Fibroblast of peridontal ligament (primary cell): ENCODE measurements at regions not wholly inside any gene's neighbourhood (a gene's known extent, or its start where the extent isn't known, plus 50 kb on each side); places are given as distances from the start of the nearest gene placed in this dataset.

Experiments used
- DNase-seq: peaks from one replicate; pipeline ENCODE4 v3.0.0-alpha.2; 2010; ENCODE audit errors: extremely low read depth

GRCh38 chr7:18081617-18082016 lies 54.0 kb upstream of the PRPS1L1 start:
- DNase-seq, result no peak

- no peak for DNase-seq
Measured at GRCh38 chr7:18082169-18082568, 54.5 kb upstream of the PRPS1L1 start.

- DNase-seq, result no peak
Measured at GRCh38 chr7:18086165-18087025, 58.7 kb upstream of the PRPS1L1 start.

- no peak for DNase-seq
Measured at GRCh38 chr7:18087026-18087686, 59.5 kb upstream of the PRPS1L1 start.

- DNase-seq, result no peak
Measured at GRCh38 chr7:18087687-18088078, 60.0 kb upstream of the PRPS1L1 start.

- no peak for DNase-seq
Measured at GRCh38 chr7:18096087-18096486, 68.4 kb upstream of the PRPS1L1 start.

- DNase-seq, result no peak
Measured at GRCh38 chr7:18102576-18102975, 74.9 kb upstream of the PRPS1L1 start.

- no peak for DNase-seq
Measured at GRCh38 chr7:18103436-18104218, 76.0 kb upstream of the PRPS1L1 start.

- DNase-seq, result no peak
Measured at GRCh38 chr7:18109762-18110161, 82.1 kb upstream of the PRPS1L1 start.

- DNase-seq, result peak; percentile 29
Measured at GRCh38 chr7:18116661-18117060, 89.0 kb upstream of the PRPS1L1 start.

- peak; percentile 34 for DNase-seq
Measured at GRCh38 chr7:18117482-18117881, 89.8 kb upstream of the PRPS1L1 start.

- DNase-seq, result peak; percentile 10
Measured at GRCh38 chr7:18119985-18120384, 92.3 kb upstream of the PRPS1L1 start.

- DNase-seq, result no peak
Measured at GRCh38 chr7:18123508-18124239, 96.0 kb upstream of the PRPS1L1 start.

GRCh38 chr7:18125476-18125875 lies 97.8 kb upstream of the PRPS1L1 start:
- DNase-seq, result peak; percentile 12

GRCh38 chr7:18126281-18126680 lies 98.6 kb upstream of the PRPS1L1 start:
- DNase-seq, result no peak

GRCh38 chr7:18128846-18129245 lies 101.2 kb upstream of the PRPS1L1 start:
- no peak for DNase-seq

- DNase-seq, result no peak
Measured at GRCh38 chr7:18132811-18133210, 105.2 kb upstream of the PRPS1L1 start.

GRCh38 chr7:18133921-18134320 lies 106.3 kb upstream of the PRPS1L1 start:
- no peak for DNase-seq

GRCh38 chr7:18140943-18141342 lies 113.3 kb upstream of the PRPS1L1 start:
- DNase-seq, result no peak

- DNase-seq, result no peak
Measured at GRCh38 chr7:18144166-18144565, 116.5 kb upstream of the PRPS1L1 start.

- no peak for DNase-seq
Measured at GRCh38 chr7:18145160-18145559, 117.5 kb upstream of the PRPS1L1 start.

GRCh38 chr7:18151422-18151821 lies 123.8 kb upstream of the PRPS1L1 start:
- no peak for DNase-seq
